ENCODE measurements at regions not wholly inside any gene's neighbourhood (a gene's known extent, or its start where the extent isn't known, plus 50 kb on each side); places are given as distances from the start of the nearest gene placed in this dataset.

DNA sequence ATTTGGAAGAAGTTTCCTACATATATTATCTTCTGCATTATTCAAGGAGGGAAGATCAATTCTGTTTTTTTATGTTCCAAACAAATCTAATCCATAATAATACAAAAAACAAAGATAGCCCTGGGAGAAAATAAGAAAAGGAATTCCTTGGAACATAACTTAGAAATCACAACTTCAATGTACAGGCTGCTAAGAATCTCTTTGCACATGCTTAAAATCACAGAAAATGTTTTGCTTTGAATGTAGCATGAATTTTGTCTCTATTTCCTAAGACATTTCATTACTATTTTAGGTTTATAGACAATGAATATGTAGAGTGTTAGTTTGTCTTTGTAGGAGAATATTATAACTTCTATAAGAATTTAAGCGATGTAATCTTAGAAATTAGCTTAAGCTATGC is 700.1 kb downstream of the RNF144B start:
- H3K4me3 ChIP-seq (ENCODE audit: insufficient read depth, low read depth, low read length), result no peak overlapping the region
- H3K27ac ChIP-seq (ENCODE audit: insufficient read depth, low read depth, low read length, poor library complexity, severe bottlenecking), result no peak overlapping the region
- no peaks in the 10 kb centered on the region for H3K9me3 ChIP-seq (ENCODE audit: control insufficient read depth, low read length)
- H3K36me3 ChIP-seq (ENCODE audit: control insufficient read depth, insufficient read depth, low read length), result no peaks in the 10 kb centered on the region
- peaks cover 10% of the 10 kb centered on the region for H3K4me1 ChIP-seq (ENCODE audit: control insufficient read depth, insufficient read depth, low read length)
- no CpG with 5 or more reads among the region's 1 CpG for WGBS, 2 experiments
- no peaks in the 10 kb centered on the region for H3K27me3 ChIP-seq (ENCODE audit: control insufficient read depth, insufficient read depth, low read length, poor library complexity, severe bottlenecking)

DNA sequence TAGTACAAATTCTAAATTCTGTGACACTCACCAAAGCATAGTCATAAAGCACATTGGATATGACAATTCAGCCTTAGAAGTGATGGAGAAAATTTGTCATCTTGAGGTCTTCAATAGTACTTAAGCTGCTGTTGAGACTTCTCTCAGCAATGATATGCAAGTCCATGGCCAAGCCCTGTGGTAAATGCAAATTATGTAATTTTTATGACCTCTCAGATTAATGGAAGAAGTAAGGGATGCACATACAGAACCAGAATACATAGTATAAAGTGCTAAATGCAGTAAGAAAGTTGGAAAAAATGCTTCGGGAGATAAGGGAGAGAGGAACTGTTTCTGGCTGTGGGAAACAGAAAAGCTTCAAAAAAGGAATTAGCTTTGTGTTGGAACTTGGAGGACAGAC is 700.7 kb downstream of the RNF144B start:
- H3K4me1 ChIP-seq (ENCODE audit: control insufficient read depth, insufficient read depth, low read length), result peaks cover 10% of the 10 kb centered on the region
- no peak overlapping the region for H3K27ac ChIP-seq (ENCODE audit: insufficient read depth, low read depth, low read length, poor library complexity, severe bottlenecking)
- no peaks in the 10 kb centered on the region for H3K36me3 ChIP-seq (ENCODE audit: control insufficient read depth, insufficient read depth, low read length)
- no peaks in the 10 kb centered on the region for H3K9me3 ChIP-seq (ENCODE audit: control insufficient read depth, low read length)
- no peaks in the 10 kb centered on the region for H3K27me3 ChIP-seq (ENCODE audit: control insufficient read depth, insufficient read depth, low read length, poor library complexity, severe bottlenecking)
- no peak overlapping the region for H3K4me3 ChIP-seq (ENCODE audit: insufficient read depth, low read depth, low read length)
- WGBS, 2 experiments, result 94% methylated on average over 1 of the region's 1 CpG

DNA sequence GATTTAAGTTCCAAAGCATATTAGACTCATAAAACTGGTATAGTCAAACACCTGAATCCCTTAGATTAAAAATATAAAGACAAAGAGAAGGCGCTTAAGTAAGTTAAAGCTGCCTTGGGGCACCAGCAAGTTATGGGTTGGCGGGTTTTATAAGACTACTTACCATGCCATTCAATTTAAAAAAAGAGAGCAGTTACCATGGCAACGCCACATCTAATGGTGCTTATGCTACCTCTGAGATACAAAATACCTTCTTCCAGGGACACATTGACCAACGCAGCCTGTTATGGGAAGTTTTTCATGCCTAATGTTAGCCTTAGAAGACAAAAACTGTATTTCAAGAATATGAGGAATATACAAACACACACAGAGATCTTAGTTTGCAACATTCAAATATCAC is 713.6 kb downstream of the RNF144B start:
- Histone ChIP-seq H3K27me3 (ENCODE audit: control insufficient read depth, insufficient read depth, low read length, poor library complexity, severe bottlenecking) (no peaks in the 10 kb centered on the region), H3K9me3 (ENCODE audit: control insufficient read depth, low read length) (no peaks in the 10 kb centered on the region), H3K27ac (ENCODE audit: insufficient read depth, low read depth, low read length, poor library complexity, severe bottlenecking) (no peak overlapping the region), H3K36me3 (ENCODE audit: control insufficient read depth, insufficient read depth, low read length) (no peaks in the 10 kb centered on the region), H3K4me1 (ENCODE audit: control insufficient read depth, insufficient read depth, low read length) (no peaks in the 10 kb centered on the region), H3K4me3 (ENCODE audit: insufficient read depth, low read depth, low read length) (no peak overlapping the region)
- 93 to 96% methylated on average over 4 of the region's 4 CpGs for WGBS, 2 experiments

DNA sequence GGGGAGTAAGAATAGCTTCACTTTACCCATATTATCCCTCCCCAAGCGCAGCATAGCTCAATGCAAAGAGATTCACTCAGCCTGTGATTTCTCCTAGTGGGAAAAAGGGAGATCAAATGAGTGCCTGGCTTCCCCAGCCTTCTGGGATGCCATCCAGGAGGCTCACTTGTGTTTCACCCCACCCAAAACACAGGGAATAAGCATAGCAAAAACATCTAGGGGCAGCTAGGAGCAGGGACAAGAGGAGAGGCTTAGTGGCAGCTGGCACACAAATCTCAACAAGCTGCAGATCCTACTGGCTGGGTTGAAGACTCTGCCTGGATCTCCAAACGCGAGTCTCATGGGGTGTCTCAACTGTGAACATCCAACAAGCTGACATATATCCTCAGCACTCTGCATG is 715.8 kb downstream of the RNF144B start:
- 87 to 94% methylated on average over 2 to 3 of the region's 3 CpGs for WGBS, 2 experiments
- no peaks in the 10 kb centered on the region for H3K36me3 ChIP-seq (ENCODE audit: control insufficient read depth, insufficient read depth, low read length)
- H3K4me3 ChIP-seq (ENCODE audit: insufficient read depth, low read depth, low read length), result no peak overlapping the region
- H3K4me1 ChIP-seq (ENCODE audit: control insufficient read depth, insufficient read depth, low read length), result no peaks in the 10 kb centered on the region
- H3K9me3 ChIP-seq (ENCODE audit: control insufficient read depth, low read length), result no peaks in the 10 kb centered on the region
- H3K27me3 ChIP-seq (ENCODE audit: control insufficient read depth, insufficient read depth, low read length, poor library complexity, severe bottlenecking), result no peaks in the 10 kb centered on the region
- no peak overlapping the region for H3K27ac ChIP-seq (ENCODE audit: insufficient read depth, low read depth, low read length, poor library complexity, severe bottlenecking)

DNA sequence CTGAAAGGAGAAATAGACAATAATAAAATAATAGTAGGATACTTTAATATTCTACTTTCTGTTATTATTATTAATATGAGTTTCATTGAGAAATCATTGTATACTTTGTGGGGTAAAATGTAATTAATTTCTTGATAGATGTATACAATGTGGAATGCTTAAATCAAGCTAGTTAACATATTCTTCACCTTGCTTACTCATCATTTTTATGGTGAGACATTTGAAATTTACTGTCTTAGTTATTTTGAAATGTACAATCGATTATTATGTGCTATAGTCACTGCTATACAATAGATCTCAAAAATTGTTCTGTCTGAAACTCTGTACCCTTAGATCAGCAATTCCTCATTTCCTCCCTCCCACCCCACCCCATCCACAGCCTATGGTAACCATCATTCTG is 720.3 kb downstream of the RNF144B start:
- Histone ChIP-seq H3K4me3 (ENCODE audit: insufficient read depth, low read depth, low read length) (no peak overlapping the region), H3K9me3 (ENCODE audit: control insufficient read depth, low read length) (no peaks in the 10 kb centered on the region), H3K27ac (ENCODE audit: insufficient read depth, low read depth, low read length, poor library complexity, severe bottlenecking) (no peak overlapping the region), H3K4me1 (ENCODE audit: control insufficient read depth, insufficient read depth, low read length) (no peaks in the 10 kb centered on the region), H3K36me3 (ENCODE audit: control insufficient read depth, insufficient read depth, low read length) (no peaks in the 10 kb centered on the region), H3K27me3 (ENCODE audit: control insufficient read depth, insufficient read depth, low read length, poor library complexity, severe bottlenecking) (no peaks in the 10 kb centered on the region)
- 83 to 100% methylated on average over 1 of the region's 1 CpG for WGBS, 2 experiments

DNA sequence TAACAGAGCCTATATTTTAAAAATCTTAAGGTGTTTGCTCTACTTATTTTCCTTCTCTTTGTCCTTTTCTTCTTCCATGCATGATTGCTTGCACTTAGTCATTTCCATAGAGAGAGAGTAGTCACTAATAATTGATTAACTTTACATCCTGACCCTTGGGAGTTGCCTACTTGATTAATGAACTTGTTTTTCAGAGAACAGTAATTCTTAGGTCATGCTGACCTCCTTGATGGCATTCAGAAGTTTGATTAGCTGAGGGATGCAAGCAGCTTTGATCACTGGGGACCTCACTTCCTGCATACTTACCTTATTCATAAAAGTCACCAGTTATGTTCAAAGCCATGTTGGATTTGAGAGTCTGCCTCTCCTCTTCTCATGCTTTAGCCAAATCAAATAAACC is 715.6 kb upstream of the ID4 start:
- Histone ChIP-seq H3K36me3 (ENCODE audit: control insufficient read depth, insufficient read depth, low read length) (no peaks in the 10 kb centered on the region), H3K27me3 (ENCODE audit: control insufficient read depth, insufficient read depth, low read length, poor library complexity, severe bottlenecking) (no peaks in the 10 kb centered on the region), H3K9me3 (ENCODE audit: control insufficient read depth, low read length) (no peaks in the 10 kb centered on the region)

DNA sequence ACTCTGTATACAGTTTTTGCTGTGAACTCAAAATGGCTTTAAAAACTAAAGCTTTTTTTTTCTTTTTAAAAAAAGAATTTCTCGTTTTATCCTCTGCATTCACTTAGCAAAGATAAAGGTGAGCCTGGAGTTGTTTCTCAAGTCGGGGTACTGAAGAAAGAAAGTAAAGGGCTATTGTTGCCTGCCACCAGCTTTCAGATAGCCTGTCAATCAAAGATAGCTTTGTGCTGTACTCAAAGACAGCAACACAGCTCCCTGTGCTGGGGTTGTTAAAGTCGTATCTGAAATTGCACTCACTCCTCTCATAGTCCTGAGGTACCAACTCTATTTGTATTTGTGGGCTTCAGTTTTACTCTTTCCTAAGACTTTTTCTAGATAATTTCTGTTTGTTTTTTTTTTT is 710.1 kb upstream of the ID4 start:
- no peaks in the 10 kb centered on the region for H3K4me1 ChIP-seq (ENCODE audit: control insufficient read depth, insufficient read depth, low read length)
- H3K4me3 ChIP-seq (ENCODE audit: insufficient read depth, low read depth, low read length), result no peak overlapping the region
- WGBS, 2 experiments, result 28 to 35% methylated on average over 3 of the region's 3 CpGs
- H3K27ac ChIP-seq (ENCODE audit: insufficient read depth, low read depth, low read length, poor library complexity, severe bottlenecking), result no peak overlapping the region
- no peaks in the 10 kb centered on the region for H3K27me3 ChIP-seq (ENCODE audit: control insufficient read depth, insufficient read depth, low read length, poor library complexity, severe bottlenecking)
- no peaks in the 10 kb centered on the region for H3K9me3 ChIP-seq (ENCODE audit: control insufficient read depth, low read length)
- H3K36me3 ChIP-seq (ENCODE audit: control insufficient read depth, insufficient read depth, low read length), result no peaks in the 10 kb centered on the region

More for the DNA sequence above, 715.6 kb upstream of the ID4 start:
- Histone ChIP-seq H3K27ac (ENCODE audit: insufficient read depth, low read depth, low read length, poor library complexity, severe bottlenecking) (no peak overlapping the region), H3K4me1 (ENCODE audit: control insufficient read depth, insufficient read depth, low read length) (no peaks in the 10 kb centered on the region), H3K4me3 (ENCODE audit: insufficient read depth, low read depth, low read length) (no peak overlapping the region)

DNA sequence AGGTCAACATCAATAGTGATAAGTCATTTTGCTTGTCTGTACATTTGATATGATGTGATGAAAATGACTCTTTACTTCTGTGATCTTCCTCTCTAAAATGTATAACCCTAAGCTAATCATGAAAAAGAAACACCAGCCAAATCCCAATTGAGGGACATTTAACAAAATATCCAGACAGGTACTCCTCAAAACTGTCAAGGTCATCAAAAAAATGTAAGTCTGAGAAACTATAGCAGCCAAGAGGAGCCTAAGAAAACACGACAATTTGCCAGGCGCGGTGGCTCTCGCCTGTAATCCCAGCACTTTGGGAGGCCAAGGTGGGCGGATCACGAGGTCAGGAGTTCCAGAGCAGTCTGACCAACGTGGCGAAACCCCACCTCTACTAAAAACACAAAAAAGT is 708.5 kb upstream of the ID4 start:
- Histone ChIP-seq H3K4me3 (ENCODE audit: insufficient read depth, low read depth, low read length) (no peak overlapping the region), H3K4me1 (ENCODE audit: control insufficient read depth, insufficient read depth, low read length) (no peaks in the 10 kb centered on the region), H3K9me3 (ENCODE audit: control insufficient read depth, low read length) (no peaks in the 10 kb centered on the region), H3K36me3 (ENCODE audit: control insufficient read depth, insufficient read depth, low read length) (no peaks in the 10 kb centered on the region), H3K27me3 (ENCODE audit: control insufficient read depth, insufficient read depth, low read length, poor library complexity, severe bottlenecking) (no peaks in the 10 kb centered on the region), H3K27ac (ENCODE audit: insufficient read depth, low read depth, low read length, poor library complexity, severe bottlenecking) (no peak overlapping the region)
- WGBS, 2 experiments, result 89 to 91% methylated on average over 8 of the region's 8 CpGs

DNA sequence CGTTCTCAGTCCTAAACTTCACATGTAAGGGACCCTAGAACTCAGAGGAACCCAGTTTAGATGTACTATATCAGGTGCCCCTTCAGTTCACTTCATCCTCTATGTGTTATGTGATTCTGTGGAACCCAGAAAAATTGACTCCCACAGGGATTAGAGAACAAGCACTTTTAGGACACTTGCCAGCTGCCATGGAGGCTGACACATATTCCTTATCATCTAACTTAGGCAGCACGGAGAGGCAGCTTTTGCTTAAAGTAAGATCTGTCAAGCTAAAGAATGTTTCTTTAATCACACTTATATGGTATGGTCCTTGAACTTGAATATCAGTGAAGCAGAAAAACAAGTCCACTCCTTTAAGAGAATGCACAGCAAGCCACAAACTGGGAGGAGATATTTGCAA is 701.5 kb upstream of the ID4 start:
- 91 to 97% methylated on average over 1 to 2 of the region's 2 CpGs for WGBS, 2 experiments
- H3K4me3 ChIP-seq (ENCODE audit: insufficient read depth, low read depth, low read length), result no peak overlapping the region
- no peaks in the 10 kb centered on the region for H3K36me3 ChIP-seq (ENCODE audit: control insufficient read depth, insufficient read depth, low read length)
- no peaks in the 10 kb centered on the region for H3K27me3 ChIP-seq (ENCODE audit: control insufficient read depth, insufficient read depth, low read length, poor library complexity, severe bottlenecking)
- H3K4me1 ChIP-seq (ENCODE audit: control insufficient read depth, insufficient read depth, low read length), result no peaks in the 10 kb centered on the region
- no peak overlapping the region for H3K27ac ChIP-seq (ENCODE audit: insufficient read depth, low read depth, low read length, poor library complexity, severe bottlenecking)
- no peaks in the 10 kb centered on the region for H3K9me3 ChIP-seq (ENCODE audit: control insufficient read depth, low read length)

DNA sequence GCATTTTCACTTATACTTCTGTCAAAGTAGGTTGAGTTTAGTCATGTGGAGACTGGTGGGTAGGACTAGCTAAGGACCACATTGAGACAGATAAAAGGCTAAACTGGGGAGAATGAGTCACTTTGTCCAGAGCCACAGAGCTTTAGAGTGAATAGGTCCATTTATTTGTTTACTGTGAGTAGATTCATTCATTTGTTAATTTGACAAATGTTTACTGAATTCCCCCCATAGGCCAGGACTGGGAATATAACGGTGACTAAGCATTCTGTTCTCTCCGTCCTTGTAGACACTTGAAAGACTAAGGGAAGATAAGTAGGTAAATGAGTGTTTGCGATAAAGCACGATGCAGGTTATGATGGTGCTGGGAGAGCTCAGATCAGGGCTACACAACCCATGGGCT is 699.7 kb upstream of the ID4 start:
- Histone ChIP-seq H3K36me3 (ENCODE audit: control insufficient read depth, insufficient read depth, low read length) (no peaks in the 10 kb centered on the region), H3K27ac (ENCODE audit: insufficient read depth, low read depth, low read length, poor library complexity, severe bottlenecking) (no peak overlapping the region), H3K4me1 (ENCODE audit: control insufficient read depth, insufficient read depth, low read length) (no peaks in the 10 kb centered on the region), H3K27me3 (ENCODE audit: control insufficient read depth, insufficient read depth, low read length, poor library complexity, severe bottlenecking) (no peaks in the 10 kb centered on the region), H3K9me3 (ENCODE audit: control insufficient read depth, low read length) (no peaks in the 10 kb centered on the region), H3K4me3 (ENCODE audit: insufficient read depth, low read depth, low read length) (no peak overlapping the region)
- WGBS, 2 experiments, result 72 to 76% methylated on average over 4 of the region's 4 CpGs

DNA sequence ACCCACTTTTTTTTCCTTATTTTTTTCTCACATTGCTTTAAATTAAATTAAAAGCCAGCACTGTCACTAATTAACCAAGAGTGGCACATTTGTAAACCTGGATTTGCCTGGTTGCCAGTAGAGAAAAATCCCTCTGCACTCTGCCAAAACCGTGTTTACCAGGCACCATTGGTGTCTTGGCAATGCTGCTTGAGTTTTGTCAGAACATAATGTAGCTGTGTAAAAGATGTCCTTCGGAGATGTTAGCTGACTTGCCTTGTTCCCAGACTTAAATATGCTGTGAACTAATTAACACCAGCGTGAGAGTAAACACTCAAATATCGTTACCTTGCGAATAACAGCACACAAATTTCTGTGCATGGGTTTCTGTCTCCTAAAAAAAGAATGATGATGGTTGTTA is 694.9 kb upstream of the ID4 start:
- no peaks in the 10 kb centered on the region for H3K9me3 ChIP-seq (ENCODE audit: control insufficient read depth, low read length)
- H3K27me3 ChIP-seq (ENCODE audit: control insufficient read depth, insufficient read depth, low read length, poor library complexity, severe bottlenecking), result no peaks in the 10 kb centered on the region
- WGBS, 2 experiments, result 94 to 98% methylated on average over 5 of the region's 5 CpGs
- no peaks in the 10 kb centered on the region for H3K4me1 ChIP-seq (ENCODE audit: control insufficient read depth, insufficient read depth, low read length)
- H3K4me3 ChIP-seq (ENCODE audit: insufficient read depth, low read depth, low read length), result no peak overlapping the region
- H3K36me3 ChIP-seq (ENCODE audit: control insufficient read depth, insufficient read depth, low read length), result no peaks in the 10 kb centered on the region
- no peak overlapping the region for H3K27ac ChIP-seq (ENCODE audit: insufficient read depth, low read depth, low read length, poor library complexity, severe bottlenecking)
